NCI-H2196 treated with DMSO at 0.1 percent for 48 hours (cell line): ENCODE measurements at regions not wholly inside any gene's neighbourhood (a gene's known extent, or its start where the extent isn't known, plus 50 kb on each side); places are given as distances from the start of the nearest gene placed in this dataset.

Experiments used
- DNase-seq: peaks from one replicate; lab custom pipeline; 2025; ENCODE audit not compliant: unreplicated experiment; lab: John Stamatoyannopoulos, UW

GRCh38 chr11:134915881-134916280 lies 503.8 kb upstream of the B3GAT1 start:
- DNase-seq, result no peak

GRCh38 chr11:134915212-134915611 lies 503.2 kb upstream of the B3GAT1 start:
- no peak for DNase-seq

GRCh38 chr11:134913999-134914590 lies 502.1 kb upstream of the B3GAT1 start:
- DNase-seq, result no peak

GRCh38 chr11:134913391-134913790 lies 501.3 kb upstream of the B3GAT1 start:
- no peak for DNase-seq

- DNase-seq, result no peak
Observed at GRCh38 chr11:134911514-134912180, 499.6 kb upstream of the B3GAT1 start.

GRCh38 chr11:134908583-134908982 lies 496.5 kb upstream of the B3GAT1 start:
- DNase-seq, result no peak

- no peak for DNase-seq
Observed at GRCh38 chr11:134907636-134908035, 495.6 kb upstream of the B3GAT1 start.

GRCh38 chr11:134906356-134906955 lies 494.4 kb upstream of the B3GAT1 start:
- no peak for DNase-seq

GRCh38 chr11:134905928-134906327 lies 493.9 kb upstream of the B3GAT1 start:
- DNase-seq, result no peak

- DNase-seq, result no peak
Observed at GRCh38 chr11:134905517-134905916, 493.5 kb upstream of the B3GAT1 start.

- no peak for DNase-seq
Observed at GRCh38 chr11:134904103-134904790, 492.2 kb upstream of the B3GAT1 start.

GRCh38 chr11:134901955-134902918 lies 490.2 kb upstream of the B3GAT1 start:
- no peak for DNase-seq

GRCh38 chr11:134901542-134901941 lies 489.5 kb upstream of the B3GAT1 start:
- no peak for DNase-seq

GRCh38 chr11:134893810-134894685 lies 482.0 kb upstream of the B3GAT1 start:
- no peak for DNase-seq

- no peak for DNase-seq
Observed at GRCh38 chr11:134890446-134890845, 478.4 kb upstream of the B3GAT1 start.

GRCh38 chr11:134889832-134890231 lies 477.8 kb upstream of the B3GAT1 start:
- no peak for DNase-seq

GRCh38 chr11:134888821-134889220 lies 476.8 kb upstream of the B3GAT1 start:
- no peak for DNase-seq

- no peak for DNase-seq
Observed at GRCh38 chr11:134887896-134888295, 475.9 kb upstream of the B3GAT1 start.

- no peak for DNase-seq
Observed at GRCh38 chr11:134883484-134883883, 471.4 kb upstream of the B3GAT1 start.
